DND-41 (cell line): ENCODE measurements at regions not wholly inside any gene's neighbourhood (a gene's known extent, or its start where the extent isn't known, plus 50 kb on each side); places are given as distances from the start of the nearest gene placed in this dataset.

Experiments
- ATAC-seq: fragments of 200-7000 bp; cut with Tn5 transposase; 3 replicates; pipeline ENCODE4 v1.9.1; 2021; ENCODE audit warnings: low read depth; ENCODE audit not compliant: insufficient read depth
- DNase-seq: peaks from one replicate; pipeline ENCODE4 v3.0.0-alpha.2; 2020
- H2AFZ ChIP-seq: 2 replicates; pipeline ENCODE4 v1.6.0; 2012; ENCODE audit warnings: low read depth, low read length
- H3K27ac ChIP-seq: 2 replicates; pipeline ENCODE4 v1.5.1; 2012; ENCODE audit warnings: low read length, inconsistent platforms
- H3K27me3 ChIP-seq: fragments of 200-600 bp; sonication (generic); 2 replicates; pipeline ENCODE4 v1.6.0; 2012; ENCODE audit warnings: low read length, mild to moderate bottlenecking, inconsistent platforms; ENCODE audit not compliant: insufficient read depth, poor library complexity
- H3K36me3 ChIP-seq: 2 replicates; pipeline ENCODE4 v1.5.1; 2012; ENCODE audit warnings: low read length, inconsistent platforms; ENCODE audit not compliant: insufficient read depth
- H3K4me1 ChIP-seq: 2 replicates; pipeline ENCODE4 v1.5.1; 2012; ENCODE audit warnings: mild to moderate bottlenecking, low read length; ENCODE audit not compliant: insufficient read depth
- H3K4me2 ChIP-seq: 2 replicates; pipeline ENCODE4 v1.6.0; 2012; ENCODE audit warnings: mild to moderate bottlenecking, moderate library complexity, low read length, inconsistent platforms; ENCODE audit not compliant: insufficient read depth
- H3K4me3 ChIP-seq, 2 experiments: fragments of 200-600 bp in 1 of 2; shearing (Covaris generic) in 1 of 2; 2 replicates each; pipeline ENCODE4 v1.5.1; 2012 to 2016; ENCODE audit warnings: inconsistent platforms in 2 of 2, low read length in 2 of 2, mild to moderate bottlenecking in 2 of 2, low read depth in 1 of 2, moderate library complexity in 1 of 2
- H3K79me2 ChIP-seq: 2 replicates; pipeline ENCODE4 v1.6.0; 2012; ENCODE audit warnings: low read length, inconsistent platforms; ENCODE audit not compliant: insufficient read depth
- H3K9ac ChIP-seq: 2 replicates; pipeline ENCODE4 v1.6.0; 2012; ENCODE audit warnings: low read depth, mild to moderate bottlenecking, inconsistent platforms, low read length, moderate library complexity
- H3K9me3 ChIP-seq: 2 replicates; pipeline ENCODE4 v1.5.1; 2012; ENCODE audit warnings: low read length, moderate library complexity, mild to moderate bottlenecking, inconsistent platforms; ENCODE audit not compliant: insufficient read depth, severe bottlenecking
- H4K20me1 ChIP-seq: 2 replicates; pipeline ENCODE4 v1.6.0; 2012; ENCODE audit warnings: low read length; ENCODE audit not compliant: insufficient read depth
- EZH2 ChIP-seq: IDR thresholded peaks from 3 replicates; pipeline ENCODE4 v1.6.1; 2012; ENCODE audit warnings: borderline replicate concordance, low read depth, mild to moderate bottlenecking, moderate library complexity, low read length, inconsistent platforms; ENCODE audit not compliant: severe bottlenecking
- TF ChIP-seq, protein P1 (sequence below): IDR thresholded peaks from 2 replicates; pipeline ENCODE4 v1.5.1; 2012; ENCODE audit warnings: borderline replicate concordance, low read length, moderate library complexity, mild to moderate bottlenecking; ENCODE audit not compliant: poor library complexity, severe bottlenecking; ENCODE audit errors: extremely low read depth

DNA sequence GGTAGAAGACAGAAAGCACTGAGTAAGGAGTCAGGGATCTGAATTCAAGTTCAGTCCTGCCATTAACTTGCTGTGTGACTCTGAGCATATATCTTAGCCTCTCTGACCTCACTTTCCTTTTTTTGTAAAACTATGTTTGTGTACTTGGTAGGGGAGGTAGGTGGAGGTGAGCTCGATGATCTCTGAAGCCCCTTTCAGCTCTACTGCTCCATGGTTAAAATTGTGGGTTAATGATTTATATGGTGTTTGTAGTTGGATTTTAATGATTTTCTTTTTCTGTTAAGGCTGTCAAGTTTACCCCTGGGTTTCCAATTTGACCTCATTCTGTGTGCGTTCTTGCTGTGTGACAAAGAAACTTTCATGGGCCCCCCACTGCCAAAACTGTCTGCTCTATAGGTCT lies 124.1 kb downstream of the CD164 start:
- Histone ChIP-seq H3K27ac (no peak overlapping the region), H2AFZ (no peak overlapping the region), H3K4me3 (no peak overlapping the region), H3K27me3 (peaks cover 3% of the 10 kb centered on the region), H3K9ac (no peak overlapping the region), H4K20me1 (no peaks in the 10 kb centered on the region), H3K9me3 (no peaks in the 10 kb centered on the region), H3K4me1 (no peaks in the 10 kb centered on the region), H3K36me3 (no peaks in the 10 kb centered on the region), H3K79me2 (no peaks in the 10 kb centered on the region), H3K4me2 (no peak overlapping the region)
- TF ChIP-seq, protein P1, sequence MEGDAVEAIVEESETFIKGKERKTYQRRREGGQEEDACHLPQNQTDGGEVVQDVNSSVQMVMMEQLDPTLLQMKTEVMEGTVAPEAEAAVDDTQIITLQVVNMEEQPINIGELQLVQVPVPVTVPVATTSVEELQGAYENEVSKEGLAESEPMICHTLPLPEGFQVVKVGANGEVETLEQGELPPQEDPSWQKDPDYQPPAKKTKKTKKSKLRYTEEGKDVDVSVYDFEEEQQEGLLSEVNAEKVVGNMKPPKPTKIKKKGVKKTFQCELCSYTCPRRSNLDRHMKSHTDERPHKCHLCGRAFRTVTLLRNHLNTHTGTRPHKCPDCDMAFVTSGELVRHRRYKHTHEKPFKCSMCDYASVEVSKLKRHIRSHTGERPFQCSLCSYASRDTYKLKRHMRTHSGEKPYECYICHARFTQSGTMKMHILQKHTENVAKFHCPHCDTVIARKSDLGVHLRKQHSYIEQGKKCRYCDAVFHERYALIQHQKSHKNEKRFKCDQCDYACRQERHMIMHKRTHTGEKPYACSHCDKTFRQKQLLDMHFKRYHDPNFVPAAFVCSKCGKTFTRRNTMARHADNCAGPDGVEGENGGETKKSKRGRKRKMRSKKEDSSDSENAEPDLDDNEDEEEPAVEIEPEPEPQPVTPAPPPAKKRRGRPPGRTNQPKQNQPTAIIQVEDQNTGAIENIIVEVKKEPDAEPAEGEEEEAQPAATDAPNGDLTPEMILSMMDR, result no peak
- TF ChIP-seq EZH2, result no peak
- DNase-seq (no peak), ATAC-seq (no peak)

DNA sequence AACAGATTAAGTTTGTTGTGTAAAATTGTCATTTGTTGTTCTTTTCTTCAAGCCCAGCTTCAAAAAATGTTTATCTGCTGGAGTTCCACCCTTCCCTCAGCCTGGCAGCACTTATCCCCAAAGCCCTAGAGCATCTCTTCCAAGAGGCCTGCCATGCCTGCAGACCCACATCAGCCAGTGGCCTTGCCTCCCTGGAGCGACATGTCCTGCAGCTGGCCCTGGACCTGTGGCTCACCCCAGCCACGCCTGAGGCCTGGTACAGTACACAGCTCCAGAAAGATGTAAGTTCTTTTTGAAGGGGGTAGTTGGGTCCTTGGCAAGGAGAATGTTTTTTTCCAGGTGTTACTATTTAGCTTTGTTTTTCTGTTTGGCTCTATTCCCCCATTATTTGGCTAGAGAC lies 124.8 kb downstream of the CD164 start:
- no peaks in the 10 kb centered on the region for H4K20me1 ChIP-seq
- H3K9me3 ChIP-seq, result no peaks in the 10 kb centered on the region
- H3K79me2 ChIP-seq, result no peaks in the 10 kb centered on the region
- no peaks in the 10 kb centered on the region for H3K36me3 ChIP-seq
- H3K4me3 ChIP-seq, result no peak overlapping the region
- peaks cover 3% of the 10 kb centered on the region for H3K27me3 ChIP-seq
- no peak overlapping the region for H3K4me2 ChIP-seq
- ATAC-seq, result no peak
- no peak overlapping the region for H2AFZ ChIP-seq
- no peak overlapping the region for H3K27ac ChIP-seq
- H3K9ac ChIP-seq, result no peak overlapping the region
- no peak for TF ChIP-seq EZH2
- H3K4me1 ChIP-seq, result no peaks in the 10 kb centered on the region
- no peak for DNase-seq

DNA sequence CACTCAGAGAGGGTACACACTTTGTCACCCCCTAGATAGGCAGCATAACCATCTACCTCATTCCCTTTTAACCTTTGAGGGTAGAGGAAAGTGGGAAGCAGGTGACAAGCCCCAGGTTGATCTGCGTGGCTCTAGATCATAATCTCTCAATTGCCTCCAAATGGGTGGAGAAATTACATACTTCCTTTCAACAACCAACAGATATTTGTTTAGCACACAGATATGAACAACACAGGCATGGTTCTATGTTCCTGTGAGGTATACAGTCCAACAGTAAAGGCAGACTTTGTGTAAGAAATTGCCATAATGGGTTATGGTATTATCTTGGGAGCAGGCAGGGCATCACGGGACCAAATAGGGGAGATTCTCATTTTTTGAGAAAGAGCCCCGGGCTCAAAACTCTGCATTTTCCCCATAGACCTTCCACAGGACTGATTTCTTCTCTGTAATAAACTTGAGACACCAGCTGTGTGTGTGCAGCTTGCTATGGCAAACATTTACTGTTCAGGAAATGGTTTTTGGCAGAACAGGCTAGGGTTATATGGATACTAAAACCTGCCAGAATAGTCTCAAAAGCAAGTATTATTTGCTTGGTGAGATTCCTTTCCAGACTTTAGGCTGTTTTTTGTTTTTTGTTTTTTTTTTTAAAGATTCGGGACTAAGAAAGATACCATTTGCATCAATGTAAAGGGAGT lies 126.2 kb downstream of the CD164 start:
- ATAC-seq (no peak), DNase-seq (no peak)
- no peak for TF ChIP-seq EZH2
- TF ChIP-seq, protein P1, result no peak
- H2AFZ ChIP-seq, result no peak overlapping the region
- no peaks in the 10 kb centered on the region for H3K9me3 ChIP-seq
- no peaks in the 10 kb centered on the region for H3K4me1 ChIP-seq
- H3K4me3 ChIP-seq, result no peak overlapping the region
- no peak overlapping the region for H3K27ac ChIP-seq
- peaks cover 3% of the 10 kb centered on the region for H3K27me3 ChIP-seq
- no peaks in the 10 kb centered on the region for H3K79me2 ChIP-seq
- H4K20me1 ChIP-seq, result no peaks in the 10 kb centered on the region
- H3K4me2 ChIP-seq, result no peak overlapping the region
- no peaks in the 10 kb centered on the region for H3K36me3 ChIP-seq
- no peak overlapping the region for H3K9ac ChIP-seq

DNA sequence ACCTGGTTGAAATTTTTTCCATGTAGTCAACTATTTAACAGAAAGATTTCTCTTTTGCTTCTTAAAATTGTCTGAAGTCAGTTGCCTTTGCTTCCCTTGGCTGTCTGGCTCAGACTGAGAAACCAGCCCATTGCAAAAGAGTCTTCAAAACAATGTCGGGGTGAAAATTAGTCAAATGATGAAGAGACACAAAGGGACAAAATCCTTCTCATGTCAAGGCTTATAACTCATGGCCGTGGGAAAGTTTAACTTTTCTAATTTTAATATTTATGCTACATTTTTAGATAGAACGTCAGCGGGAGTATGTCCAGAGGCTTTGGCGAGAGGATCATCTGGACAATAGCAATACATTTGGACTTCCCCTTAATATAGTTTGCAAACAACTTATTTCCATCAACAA lies 127.2 kb downstream of the CD164 start:
- Histone ChIP-seq H3K9ac (no peak overlapping the region), H3K4me2 (no peak overlapping the region), H3K27ac (no peak overlapping the region), H3K79me2 (no peaks in the 10 kb centered on the region), H3K36me3 (no peaks in the 10 kb centered on the region), H3K27me3 (peaks cover 3% of the 10 kb centered on the region), H4K20me1 (no peaks in the 10 kb centered on the region), H3K4me1 (no peaks in the 10 kb centered on the region), H3K4me3 (no peak overlapping the region), H2AFZ (no peak overlapping the region), H3K9me3 (no peaks in the 10 kb centered on the region)
- ATAC-seq (no peak), DNase-seq (no peak)
- TF ChIP-seq, protein P1, result no peak
- TF ChIP-seq EZH2, result no peak
